ENCODE measurements at regions not wholly inside any gene's neighbourhood (a gene's known extent, or its start where the extent isn't known, plus 50 kb on each side); places are given as distances from the start of the nearest gene placed in this dataset.

DNA sequence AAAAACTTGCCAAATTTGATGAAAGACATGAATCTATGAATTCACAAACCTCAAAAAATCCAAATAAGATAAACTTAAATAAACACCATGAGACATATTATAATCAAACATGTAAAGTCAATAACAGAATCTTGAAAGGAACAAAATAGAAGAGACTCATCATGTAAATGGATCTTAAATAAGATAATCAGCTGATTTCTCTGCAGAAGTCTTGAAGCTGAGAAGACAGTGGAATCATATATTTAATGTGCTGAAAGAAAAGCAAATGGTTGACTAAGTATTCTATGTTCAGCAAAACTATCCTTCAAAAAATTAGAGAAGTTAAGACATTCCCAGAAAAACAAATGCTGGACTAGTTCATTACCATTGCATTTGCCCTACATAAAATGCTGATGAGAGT is 215.7 kb upstream of the SPIN4 start:
- BruUV-seq (replicated peaks) = no TSS peak
- H2AFZ ChIP-seq (ENCODE audit: low read length) = no peak overlapping the region
- no peaks in the 10 kb centered on the region for H3K9me3 ChIP-seq (ENCODE audit: low read length)
- H3K4me2 ChIP-seq (ENCODE audit: low read length) = no peak overlapping the region
- no peak overlapping the region for H3K4me3 ChIP-seq (ENCODE audit: low read depth, low read length, poor library complexity, severe bottlenecking)
- no peaks in the 10 kb centered on the region for H3K4me1 ChIP-seq (ENCODE audit: insufficient read depth, low read length, poor library complexity, severe bottlenecking)
- intact Hi-C loops (cut with micrococcal nuclease; ENCODE audit: unreplicated experiment) = no loop called here
- DNase-seq (ENCODE audit: low spot score) = no peak
- H3K9me2 ChIP-seq (ENCODE audit: insufficient read depth, low read length) = no peaks in the 10 kb centered on the region
- no peaks in the 10 kb centered on the region for H4K20me1 ChIP-seq (ENCODE audit: insufficient read depth, low read length)
- TF ChIP-seq, protein P1, sequence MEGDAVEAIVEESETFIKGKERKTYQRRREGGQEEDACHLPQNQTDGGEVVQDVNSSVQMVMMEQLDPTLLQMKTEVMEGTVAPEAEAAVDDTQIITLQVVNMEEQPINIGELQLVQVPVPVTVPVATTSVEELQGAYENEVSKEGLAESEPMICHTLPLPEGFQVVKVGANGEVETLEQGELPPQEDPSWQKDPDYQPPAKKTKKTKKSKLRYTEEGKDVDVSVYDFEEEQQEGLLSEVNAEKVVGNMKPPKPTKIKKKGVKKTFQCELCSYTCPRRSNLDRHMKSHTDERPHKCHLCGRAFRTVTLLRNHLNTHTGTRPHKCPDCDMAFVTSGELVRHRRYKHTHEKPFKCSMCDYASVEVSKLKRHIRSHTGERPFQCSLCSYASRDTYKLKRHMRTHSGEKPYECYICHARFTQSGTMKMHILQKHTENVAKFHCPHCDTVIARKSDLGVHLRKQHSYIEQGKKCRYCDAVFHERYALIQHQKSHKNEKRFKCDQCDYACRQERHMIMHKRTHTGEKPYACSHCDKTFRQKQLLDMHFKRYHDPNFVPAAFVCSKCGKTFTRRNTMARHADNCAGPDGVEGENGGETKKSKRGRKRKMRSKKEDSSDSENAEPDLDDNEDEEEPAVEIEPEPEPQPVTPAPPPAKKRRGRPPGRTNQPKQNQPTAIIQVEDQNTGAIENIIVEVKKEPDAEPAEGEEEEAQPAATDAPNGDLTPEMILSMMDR (conservative IDR thresholded peaks at IDR 0.05; ENCODE audit: low read length) = no peak
- no peak for TF ChIP-seq EZH2phosphoT487 (IDR thresholded peaks at IDR 0.05; ENCODE audit: borderline replicate concordance, low read depth, low read length)
- H3K36me3 ChIP-seq (ENCODE audit: insufficient read depth, low read length) = no peaks in the 10 kb centered on the region
- H3K79me2 ChIP-seq (ENCODE audit: insufficient read depth, low read depth, low read length) = no peaks in the 10 kb centered on the region
- ChIA-PET POLR2A (no interaction called here), CTCF (ENCODE audit: unreplicated experiment) (no interaction called here)
- no peak overlapping the region for H3K27ac ChIP-seq (ENCODE audit: low read depth, low read length, poor library complexity, severe bottlenecking)

DNA sequence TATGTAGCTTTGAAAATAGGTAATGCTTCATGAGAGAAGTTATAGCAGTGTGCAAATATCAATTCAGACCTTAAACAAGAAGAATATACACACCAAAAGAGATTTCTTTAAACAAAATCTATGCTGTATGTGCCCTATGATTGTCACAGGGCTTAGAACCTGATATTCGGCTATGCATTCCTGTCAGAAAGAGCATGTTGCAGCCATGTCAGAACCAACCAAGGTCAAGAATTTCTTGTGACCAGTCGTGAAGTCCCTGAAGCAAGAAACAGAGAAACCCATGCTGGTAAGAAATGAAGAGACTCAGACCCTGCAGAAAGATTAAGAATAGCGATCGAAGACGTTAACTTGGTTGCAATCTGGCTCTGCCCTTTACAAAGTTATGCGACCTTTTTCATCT is 210.3 kb upstream of the SPIN4 start:
- CTCF ChIA-PET (ENCODE audit: unreplicated experiment) = no interaction called here
- Histone ChIP-seq H3K9me3 (ENCODE audit: low read length) (no peaks in the 10 kb centered on the region), H3K4me3 (ENCODE audit: low read depth, low read length, poor library complexity, severe bottlenecking) (no peak overlapping the region), H3K36me3 (ENCODE audit: insufficient read depth, low read length) (no peaks in the 10 kb centered on the region), H3K79me2 (ENCODE audit: insufficient read depth, low read depth, low read length) (no peaks in the 10 kb centered on the region), H3K4me1 (ENCODE audit: insufficient read depth, low read length, poor library complexity, severe bottlenecking) (no peaks in the 10 kb centered on the region), H3K27ac (ENCODE audit: low read depth, low read length, poor library complexity, severe bottlenecking) (no peak overlapping the region), H4K20me1 (ENCODE audit: insufficient read depth, low read length) (no peaks in the 10 kb centered on the region), H3K4me2 (ENCODE audit: low read length) (peak overlapping the region; percentile 17; the same call in 1 of the 2 replicates), H3K9me2 (ENCODE audit: insufficient read depth, low read length) (no peaks in the 10 kb centered on the region), H2AFZ (ENCODE audit: low read length) (no peak overlapping the region)
- no TSS peak for BruUV-seq (replicated peaks)
- POLR2A ChIA-PET = no interaction called here
- intact Hi-C loops (cut with micrococcal nuclease; ENCODE audit: unreplicated experiment) = no loop called here
- DNase-seq (ENCODE audit: low spot score) = no peak
- TF ChIP-seq, protein P1 (conservative IDR thresholded peaks at IDR 0.05; ENCODE audit: low read length) = no peak
- TF ChIP-seq EZH2phosphoT487 (IDR thresholded peaks at IDR 0.05; ENCODE audit: borderline replicate concordance, low read depth, low read length) = no peak

DNA sequence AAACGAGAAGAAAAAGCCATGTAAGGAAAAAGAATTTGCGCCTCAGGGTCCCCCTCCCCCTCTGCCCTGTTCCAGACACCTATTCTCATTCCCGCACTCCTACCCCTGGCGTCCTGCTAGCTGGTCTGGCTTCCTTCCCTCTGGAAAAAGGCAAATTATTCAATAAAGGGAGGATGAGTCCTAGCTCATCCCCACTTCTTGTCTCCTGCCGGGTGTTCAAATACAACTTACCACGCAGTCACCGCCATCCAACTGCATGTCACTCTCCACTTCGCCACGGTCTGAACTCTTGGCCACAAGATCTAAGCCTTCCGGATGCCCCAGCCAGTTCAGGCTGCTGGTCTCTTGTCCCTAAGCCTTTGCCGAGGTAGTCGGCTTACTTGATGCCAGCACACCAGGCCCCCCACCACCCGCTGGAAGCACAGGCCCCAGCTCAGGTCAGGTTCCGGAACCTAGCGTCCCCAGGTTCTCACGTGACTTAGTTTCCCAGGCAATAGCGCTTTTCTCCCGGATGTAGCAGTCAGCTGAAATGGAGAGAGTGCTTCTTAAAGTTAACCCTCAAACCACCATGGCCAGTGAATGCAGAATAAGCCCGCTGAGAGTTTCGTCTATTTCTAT is 209.6 kb upstream of the SPIN4 start:
- Histone ChIP-seq H3K9me2 (ENCODE audit: insufficient read depth, low read length) (no peaks in the 10 kb centered on the region), H3K4me3 (ENCODE audit: low read depth, low read length, poor library complexity, severe bottlenecking) (no peak overlapping the region), H3K27ac (ENCODE audit: low read depth, low read length, poor library complexity, severe bottlenecking) (no peak overlapping the region), H2AFZ (ENCODE audit: low read length) (no peak overlapping the region), H3K4me2 (ENCODE audit: low read length) (no peak overlapping the region), H3K36me3 (ENCODE audit: insufficient read depth, low read length) (no peaks in the 10 kb centered on the region), H3K79me2 (ENCODE audit: insufficient read depth, low read depth, low read length) (no peaks in the 10 kb centered on the region), H3K9me3 (ENCODE audit: low read length) (no peaks in the 10 kb centered on the region), H3K4me1 (ENCODE audit: insufficient read depth, low read length, poor library complexity, severe bottlenecking) (no peaks in the 10 kb centered on the region), H4K20me1 (ENCODE audit: insufficient read depth, low read length) (no peaks in the 10 kb centered on the region)
- intact Hi-C loops (cut with micrococcal nuclease; ENCODE audit: unreplicated experiment) = no loop called here
- no peak for DNase-seq (ENCODE audit: low spot score)
- no TSS peak for BruUV-seq (replicated peaks)
- no peak for TF ChIP-seq EZH2phosphoT487 (IDR thresholded peaks at IDR 0.05; ENCODE audit: borderline replicate concordance, low read depth, low read length)
- TF ChIP-seq, protein P1 (conservative IDR thresholded peaks at IDR 0.05; ENCODE audit: low read length) = no peak
- POLR2A ChIA-PET = no interaction called here
- CTCF ChIA-PET (ENCODE audit: unreplicated experiment) = no interaction called here

All from OCI-LY7 (cell line).